PFSK-1 (cell line): ENCODE measurements at regions not wholly inside any gene's neighbourhood (a gene's known extent, or its start where the extent isn't known, plus 50 kb on each side); places are given as distances from the start of the nearest gene placed in this dataset.

Experiments used
- POLR2AphosphoS5 ChIP-seq: IDR thresholded peaks from 2 replicates; pipeline ENCODE4 v1.6.1; 2012; ENCODE audit warnings: low read depth, mild to moderate bottlenecking, control low read depth, low read length, moderate library complexity
- SIN3A ChIP-seq: IDR thresholded peaks from 2 replicates; pipeline ENCODE4 v1.6.1; 2012; ENCODE audit warnings: mild to moderate bottlenecking, low read length, moderate library complexity, borderline replicate concordance; ENCODE audit not compliant: insufficient read depth

- TF ChIP-seq SIN3A: no peak
- no peak for TF ChIP-seq POLR2AphosphoS5
Measured at GRCh38 chr12:87051621-87052020, 795.4 kb upstream of the MGAT4C start.
